ENCODE measurements at regions not wholly inside any gene's neighbourhood (a gene's known extent, or its start where the extent isn't known, plus 50 kb on each side); places are given as distances from the start of the nearest gene placed in this dataset.
"Not testable (repeated sequence)": the region's sequence is repeated elsewhere in the genome, so short reads cannot be mapped to it uniquely, and the experiment has no call there.

- Histone ChIP-seq H3K4me3 (no peak overlapping the region), H3K9me3 (no peaks in the 10 kb centered on the region), H3K36me3 (no peaks in the 10 kb centered on the region), H3K27ac (no peak overlapping the region), H3K4me1 (no peaks in the 10 kb centered on the region), H3K27me3 (peaks cover 0 to 57% of the 10 kb centered on the region in 2 donors)
- DNase-seq (ENCODE audit: low spot score in 2 of 2): no peak
- TF ChIP-seq POLR2AphosphoS5 (IDR thresholded peaks at IDR 0.05): no peak
- TF ChIP-seq CTCF (IDR thresholded peaks at IDR 0.05): no peak
- intact Hi-C loops (cut with DNase I; ENCODE audit: low total_unique reads): no loop called here
Observed at GRCh38 chrX:131634900-131635299, 91.0 kb downstream of the OR13H1 start.

- no peaks in the 10 kb centered on the region for H3K36me3 ChIP-seq
- no peak overlapping the region for H3K27ac ChIP-seq
- H3K4me3 ChIP-seq: no peak overlapping the region
- no peaks in the 10 kb centered on the region for H3K9me3 ChIP-seq
- peaks cover 0 to 41% of the 10 kb centered on the region in 2 donors for H3K27me3 ChIP-seq
- no peaks in the 10 kb centered on the region for H3K4me1 ChIP-seq
- intact Hi-C loops (cut with DNase I; ENCODE audit: low total_unique reads): no loop called here
- TF ChIP-seq POLR2A (IDR thresholded peaks at IDR 0.05) (no peak), POLR2AphosphoS5 (IDR thresholded peaks at IDR 0.05) (no peak), CTCF (IDR thresholded peaks at IDR 0.05) (no peak)
- no peak for DNase-seq (ENCODE audit: low spot score in 2 of 2)
Observed at GRCh38 chrX:131646106-131646505, 102.2 kb downstream of the OR13H1 start.

- intact Hi-C loops (cut with DNase I; ENCODE audit: low total_unique reads): no loop called here
- Histone ChIP-seq H3K4me1 (no peaks in the 10 kb centered on the region), H3K27me3 (peaks cover 0 to 43% of the 10 kb centered on the region in 2 donors), H3K27ac (no peak overlapping the region), H3K9me3 (peaks cover 0 to 8% of the 10 kb centered on the region in 2 donors), H3K36me3 (no peaks in the 10 kb centered on the region), H3K4me3 (no peak overlapping the region)
- DNase-seq (ENCODE audit: low spot score in 2 of 2): no peak
- no peak for TF ChIP-seq CTCF (IDR thresholded peaks at IDR 0.05)
- no peak for TF ChIP-seq POLR2AphosphoS5 (IDR thresholded peaks at IDR 0.05)
- TF ChIP-seq POLR2A (IDR thresholded peaks at IDR 0.05): no peak
Observed at GRCh38 chrX:131649741-131650140, 105.9 kb downstream of the OR13H1 start.

- H3K27ac ChIP-seq: no peak overlapping the region
- intact Hi-C loops (cut with DNase I; ENCODE audit: low total_unique reads): no loop called here
- H3K4me3 ChIP-seq: no peak overlapping the region
- TF ChIP-seq POLR2A (IDR thresholded peaks at IDR 0.05): no peak
- TF ChIP-seq POLR2AphosphoS5 (IDR thresholded peaks at IDR 0.05): no peak
- TF ChIP-seq CTCF (IDR thresholded peaks at IDR 0.05): no peak
- no peaks in the 10 kb centered on the region for H3K4me1 ChIP-seq
- peaks cover 0 to 44% of the 10 kb centered on the region in 2 donors for H3K27me3 ChIP-seq
- peaks cover 0 to 8% of the 10 kb centered on the region in 2 donors for H3K9me3 ChIP-seq
- no peaks in the 10 kb centered on the region for H3K36me3 ChIP-seq
- DNase-seq (ENCODE audit: low spot score in 2 of 2): no peak
Observed at GRCh38 chrX:131650637-131651410, 107.0 kb downstream of the OR13H1 start.

GRCh38 chrX:131663726-131664125 lies 119.9 kb downstream of the OR13H1 start:
- H3K36me3 ChIP-seq; H3K4me3 ChIP-seq; H3K9me3 ChIP-seq; intact Hi-C loops (cut with DNase I; ENCODE audit: low total_unique reads); DNase-seq (ENCODE audit: low spot score in 2 of 2); H3K27ac ChIP-seq; H3K4me1 ChIP-seq: not testable (repeated sequence)
- H3K27me3 ChIP-seq: peaks cover 0 to 33% of the 10 kb centered on the region in 2 donors

Data from breast epithelium (tissue), 4 donors.